Neural cell (in vitro differentiated cells): ENCODE measurements at regions not wholly inside any gene's neighbourhood (a gene's known extent, or its start where the extent isn't known, plus 50 kb on each side); places are given as distances from the start of the nearest gene placed in this dataset.

Experiments used
- EP300 ChIP-seq: fragments of 450-650 bp; conservative IDR thresholded peaks from 2 replicates; pipeline ENCODE4 v1.6.1; 2014; ENCODE audit warnings: antibody characterized with exemption, mild to moderate bottlenecking, moderate library complexity; ENCODE audit not compliant: poor library complexity, severe bottlenecking
- TF ChIP-seq, protein P1 (sequence below): fragments of 450-650 bp; IDR thresholded peaks from 2 replicates; pipeline ENCODE4 v1.5.1; 2014; ENCODE audit warnings: antibody characterized with exemption, mild to moderate bottlenecking, moderate library complexity; ENCODE audit not compliant: poor library complexity, severe bottlenecking

DNA sequence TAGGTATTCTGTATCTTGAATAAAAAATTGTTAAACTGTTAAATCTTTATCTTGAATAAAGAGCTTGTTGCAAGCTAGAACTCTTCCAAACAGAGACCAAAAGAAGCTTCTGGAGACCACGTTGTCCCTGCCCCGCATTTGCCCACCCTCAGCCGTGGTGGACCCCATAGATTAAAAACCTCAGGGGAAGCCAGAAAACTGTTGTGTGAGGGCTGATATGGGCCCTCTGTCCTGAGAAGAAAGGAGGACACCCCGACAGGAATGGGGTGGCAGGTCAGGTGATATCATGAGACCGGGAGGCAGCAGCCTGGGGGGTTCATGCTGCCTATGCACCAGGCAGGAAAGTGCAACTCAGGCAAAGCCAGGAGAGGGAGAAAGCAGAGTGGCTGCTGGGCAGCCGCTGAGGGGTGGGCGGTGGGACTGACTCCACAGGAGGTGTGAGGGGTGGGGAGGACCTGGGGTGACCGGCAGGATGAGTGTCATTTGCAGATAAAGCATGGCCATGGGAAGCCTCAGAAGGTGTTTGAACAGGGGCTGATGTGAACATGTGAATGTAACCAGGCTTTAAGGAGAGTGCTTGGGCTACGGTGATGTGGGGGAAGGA lies 147.8 kb downstream of the IRF8 start:
- no peak for TF ChIP-seq EP300
- TF ChIP-seq, protein P1, sequence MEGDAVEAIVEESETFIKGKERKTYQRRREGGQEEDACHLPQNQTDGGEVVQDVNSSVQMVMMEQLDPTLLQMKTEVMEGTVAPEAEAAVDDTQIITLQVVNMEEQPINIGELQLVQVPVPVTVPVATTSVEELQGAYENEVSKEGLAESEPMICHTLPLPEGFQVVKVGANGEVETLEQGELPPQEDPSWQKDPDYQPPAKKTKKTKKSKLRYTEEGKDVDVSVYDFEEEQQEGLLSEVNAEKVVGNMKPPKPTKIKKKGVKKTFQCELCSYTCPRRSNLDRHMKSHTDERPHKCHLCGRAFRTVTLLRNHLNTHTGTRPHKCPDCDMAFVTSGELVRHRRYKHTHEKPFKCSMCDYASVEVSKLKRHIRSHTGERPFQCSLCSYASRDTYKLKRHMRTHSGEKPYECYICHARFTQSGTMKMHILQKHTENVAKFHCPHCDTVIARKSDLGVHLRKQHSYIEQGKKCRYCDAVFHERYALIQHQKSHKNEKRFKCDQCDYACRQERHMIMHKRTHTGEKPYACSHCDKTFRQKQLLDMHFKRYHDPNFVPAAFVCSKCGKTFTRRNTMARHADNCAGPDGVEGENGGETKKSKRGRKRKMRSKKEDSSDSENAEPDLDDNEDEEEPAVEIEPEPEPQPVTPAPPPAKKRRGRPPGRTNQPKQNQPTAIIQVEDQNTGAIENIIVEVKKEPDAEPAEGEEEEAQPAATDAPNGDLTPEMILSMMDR = no peak
